SK-N-SH (cell line): ENCODE measurements at regions not wholly inside any gene's neighbourhood (a gene's known extent, or its start where the extent isn't known, plus 50 kb on each side); places are given as distances from the start of the nearest gene placed in this dataset.

Experiments used
- CTCF ChIA-PET: fragments of 300-600, 350-600 bp; formaldehyde crosslinking; extraction: SDS; loops from one replicate; lab custom pipeline; 2021; lab: Yijun Ruan, JAX
- POLR2A ChIA-PET: fragments of 350-600 bp; sonication (Branson Sonifier 250); formaldehyde crosslinking; extraction: SDS; loops from one replicate; lab custom pipeline; 2020; ENCODE audit warnings: antibody characterized with exemption, inconsistent platforms; lab: Yijun Ruan, JAX
- DNase-seq: peaks from one replicate; pipeline ENCODE4 v3.0.0; 2012
- H2AFZ ChIP-seq: fragments of 200-600 bp; sonication (generic); 2 replicates; pipeline ENCODE4 v1.8.1; 2016; ENCODE audit warnings: antibody characterized with exemption, mild to moderate bottlenecking, low read depth
- H3F3A ChIP-seq: fragments of 200-600 bp; sonication (generic); replicated peaks from 2 replicates; pipeline ENCODE3; 2016; ENCODE audit warnings: antibody characterized with exemption, mild to moderate bottlenecking; ENCODE audit not compliant: insufficient read depth
- H3K27ac ChIP-seq, 2 experiments: fragments of 200-500 bp in 1 of 2; fragments of 200-600 bp in 1 of 2; sonication (Bioruptor generic) in 1 of 2; sonication (generic), shearing (Covaris generic) in 1 of 2; 2 replicates each; pipeline versions ENCODE4 v1.5.1 to v1.6.1; 2014 to 2016; ENCODE audit warnings: low read depth in 2 of 2, inconsistent platforms in 1 of 2, low read length in 1 of 2, mild to moderate bottlenecking in 1 of 2, mixed read lengths in 1 of 2
- H3K27me3 ChIP-seq: fragments of 200-600 bp; sonication (generic), shearing (Covaris generic); 2 replicates; pipeline ENCODE4 v1.6.1; 2016; ENCODE audit warnings: mixed run types; ENCODE audit not compliant: insufficient read depth
- H3K36me3 ChIP-seq, 2 experiments: fragments of 200-500 bp in 1 of 2; fragments of 200-600 bp in 1 of 2; sonication (Bioruptor generic) in 1 of 2; sonication (generic) in 1 of 2; replicated peaks in 1 of 2; 2 replicates each; pipeline versions ENCODE3 to v1.5.1; 2014 to 2016; ENCODE audit warnings: low read length in 1 of 2, mild to moderate bottlenecking in 1 of 2; ENCODE audit not compliant: insufficient read depth in 2 of 2, control insufficient read depth in 1 of 2
- H3K4me1 ChIP-seq, 2 experiments: fragments of 200-500 bp in 1 of 2; fragments of 200-600 bp in 1 of 2; sonication (Bioruptor generic) in 1 of 2; sonication (generic), shearing (Covaris generic) in 1 of 2; 2 replicates each; pipeline versions ENCODE4 v1.5.1 to v1.6.1; 2014 to 2016; ENCODE audit warnings: low read depth in 1 of 2, low read length in 1 of 2, mixed run types in 1 of 2; ENCODE audit not compliant: insufficient read depth in 2 of 2, control insufficient read depth in 1 of 2
- H3K4me2 ChIP-seq: fragments of 200-600 bp; sonication (generic), shearing (Covaris generic); 2 replicates; pipeline ENCODE4 v1.6.1; 2017; ENCODE audit warnings: mixed run types
- H3K4me3 ChIP-seq, 2 experiments: fragments of 200-500 bp in 1 of 2; fragments of 200-600 bp in 1 of 2; sonication (Bioruptor generic) in 1 of 2; sonication (generic), shearing (Covaris generic) in 1 of 2; 2 replicates each; pipeline versions ENCODE4 v1.5.1 to v1.8.1; 2014 to 2016; ENCODE audit warnings: low read depth in 2 of 2, inconsistent platforms in 1 of 2, low read length in 1 of 2, mild to moderate bottlenecking in 1 of 2, mixed read lengths in 1 of 2, moderate library complexity in 1 of 2
- H3K79me2 ChIP-seq: fragments of 200-600 bp; sonication (generic); 2 replicates; pipeline ENCODE4 v1.8.1; 2017; ENCODE audit warnings: mild to moderate bottlenecking; ENCODE audit not compliant: insufficient read depth
- H3K9ac ChIP-seq: fragments of 200-600 bp; sonication (generic); 2 replicates; pipeline ENCODE4 v1.6.1; 2017; ENCODE audit warnings: mixed run types
- H3K9me2 ChIP-seq: fragments of 200-600 bp; sonication (generic); 2 replicates; pipeline ENCODE4 v1.6.1; 2017; ENCODE audit warnings: mixed run types
- H3K9me3 ChIP-seq: fragments of 200-600 bp; sonication (generic); 2 replicates; pipeline ENCODE4 v1.6.1; 2017; ENCODE audit warnings: mixed run types, mild to moderate bottlenecking, moderate library complexity
- H4K20me1 ChIP-seq: fragments of 200-600 bp; sonication (generic); 2 replicates; pipeline ENCODE4 v1.6.1; 2017; ENCODE audit warnings: mild to moderate bottlenecking, mixed run types; ENCODE audit not compliant: insufficient read depth
- CHD2 ChIP-seq: fragments of 150-350 bp; IDR thresholded peaks from 2 replicates; pipeline ENCODE4 v1.6.1; 2018; ENCODE audit warnings: low read length; ENCODE audit not compliant: partially characterized antibody
- CTCF ChIP-seq: fragments of 200-600 bp; sonication (generic); IDR thresholded peaks from 2 replicates; pipeline ENCODE4 v1.6.1; 2017; ENCODE audit warnings: antibody characterized with exemption, mild to moderate bottlenecking, moderate library complexity
- ELF1 ChIP-seq: IDR thresholded peaks from 2 replicates; pipeline ENCODE4 v1.4.0; 2012
- EP300 ChIP-seq, 2 experiments: IDR thresholded peaks; 2 replicates each; pipeline versions ENCODE4 v1.4.0 to v1.6.1; 2012; ENCODE audit warnings: borderline replicate concordance in 1 of 2, low read depth in 1 of 2, low read length in 1 of 2
- FOSL2 ChIP-seq: IDR thresholded peaks from 2 replicates; pipeline ENCODE4 v1.4.0; 2012; ENCODE audit warnings: low read depth, mild to moderate bottlenecking, moderate library complexity, borderline replicate concordance
- FOXM1 ChIP-seq: IDR thresholded peaks from 2 replicates; pipeline ENCODE4 v1.4.0; 2012; ENCODE audit warnings: low read depth, mild to moderate bottlenecking
- JUND ChIP-seq: IDR thresholded peaks from 2 replicates; pipeline ENCODE4 v1.4.0; 2012
- NRF1 ChIP-seq: IDR thresholded peaks from 2 replicates; pipeline ENCODE4 v1.6.1; 2012; ENCODE audit warnings: low read depth, mild to moderate bottlenecking, low read length
- PBX3 ChIP-seq: IDR thresholded peaks from 2 replicates; pipeline ENCODE4; 2012
- RAD21 ChIP-seq: IDR thresholded peaks from 2 replicates; pipeline ENCODE4 v1.6.1; 2012; ENCODE audit warnings: mild to moderate bottlenecking, low read length
- RCOR1 ChIP-seq: fragments of 150-350 bp; IDR thresholded peaks from 2 replicates; pipeline ENCODE4 v1.6.1; 2017; ENCODE audit warnings: antibody characterized with exemption, low read length
- REST ChIP-seq: IDR thresholded peaks from 2 replicates; pipeline ENCODE4 v1.6.1; 2012; ENCODE audit warnings: mild to moderate bottlenecking, low read depth, low read length, moderate library complexity
- RFX5 ChIP-seq: IDR thresholded peaks from 2 replicates; pipeline ENCODE4 v1.6.1; 2012; ENCODE audit warnings: mild to moderate bottlenecking, improper control_type of control experiment, low read length
- RXRA ChIP-seq: IDR thresholded peaks from 2 replicates; pipeline ENCODE4 v1.4.0; 2012; ENCODE audit warnings: low read depth, mild to moderate bottlenecking, borderline replicate concordance
- SIN3A ChIP-seq: IDR thresholded peaks from 2 replicates; pipeline ENCODE4 v1.6.1; 2012; ENCODE audit warnings: low read depth, mild to moderate bottlenecking, low read length, moderate library complexity, borderline replicate concordance
- SMC3 ChIP-seq: IDR thresholded peaks from 2 replicates; pipeline ENCODE4 v1.6.1; 2012; ENCODE audit warnings: low read depth, low read length, improper control_type of control experiment
- TEAD4 ChIP-seq: IDR thresholded peaks from 2 replicates; pipeline ENCODE4 v1.4.0; 2012; ENCODE audit warnings: mild to moderate bottlenecking, borderline replicate concordance; ENCODE audit not compliant: insufficient read depth
- USF1 ChIP-seq: IDR thresholded peaks from 2 replicates; pipeline ENCODE4 v1.4.0; 2012; ENCODE audit warnings: low read depth, borderline replicate concordance
- USF2 ChIP-seq: fragments of 150-350 bp; IDR thresholded peaks from 2 replicates; pipeline ENCODE4 v1.6.1; 2017; ENCODE audit warnings: antibody characterized with exemption, low read length, low read depth, borderline replicate concordance
- WGBS: methylation state at CpG from one replicate; pipeline ENCODE4 v1.1.6; 2017; ENCODE audit warnings: low lambda C conversion rate; 5-methylcytosine and 5-hydroxymethylcytosine counted together

- H4K20me1 ChIP-seq: no peaks in the 10 kb centered on the region
- no peaks in the 10 kb centered on the region for H3F3A ChIP-seq
- no peak overlapping the region for H3K9ac ChIP-seq
- POLR2A ChIA-PET: no interaction called here
- no peaks in the 10 kb centered on the region for H3K36me3 ChIP-seq
- WGBS: 26% methylated on average over 2 of the region's 2 CpGs
- TF ChIP-seq FOXM1 (no peak), RAD21 (no peak), PBX3 (no peak), USF2 (no peak), RFX5 (no peak), SMC3 (no peak), NRF1 (no peak), SIN3A (no peak), ELF1 (no peak), JUND (no peak), USF1 (no peak)
- no peak overlapping the region for H3K4me3 ChIP-seq
- H3K9me2 ChIP-seq: no peaks in the 10 kb centered on the region
- H3K9me3 ChIP-seq: no peaks in the 10 kb centered on the region
- H3K4me1 ChIP-seq: peaks cover 0 to 2% of the 10 kb centered on the region in 2 experiments; a peak in 1 of 4 replicates
- no peak for DNase-seq
- H3K27me3 ChIP-seq: no peaks in the 10 kb centered on the region; the same call in 1 of the 2 replicates
- H2AFZ ChIP-seq: no peak overlapping the region
- no peaks in the 10 kb centered on the region for H3K79me2 ChIP-seq
- CTCF ChIA-PET: no interaction called here
- no peak overlapping the region for H3K4me2 ChIP-seq
- no peak overlapping the region for H3K27ac ChIP-seq
Measured at GRCh38 chr6:40860443-40860842, 178.6 kb downstream of the UNC5CL start.

- H3K27ac ChIP-seq: no peak overlapping the region
- no peaks in the 10 kb centered on the region for H4K20me1 ChIP-seq
- H3K27me3 ChIP-seq: no peaks in the 10 kb centered on the region
- H3K79me2 ChIP-seq: no peaks in the 10 kb centered on the region
- H3F3A ChIP-seq: no peaks in the 10 kb centered on the region
- peaks cover 0 to 12% of the 10 kb centered on the region in 2 experiments; a peak in 1 of 4 replicates for H3K4me1 ChIP-seq
- H3K36me3 ChIP-seq: no peaks in the 10 kb centered on the region
- no peak overlapping the region for H3K4me3 ChIP-seq
- H3K9ac ChIP-seq: no peak overlapping the region
- no peak overlapping the region for H3K4me2 ChIP-seq
- CTCF ChIA-PET: interaction anchor here (2.9 kb wide), 1 partner anchor 11 kb away, joined by 10 read pairs; no protein-coding TSS in a partner anchor
- WGBS: 48% methylated on average over 2 of the region's 2 CpGs
- no peak for DNase-seq
- H3K9me3 ChIP-seq: no peaks in the 10 kb centered on the region
- POLR2A ChIA-PET: no interaction called here
- H2AFZ ChIP-seq: no peak overlapping the region
- no peaks in the 10 kb centered on the region for H3K9me2 ChIP-seq
- TF ChIP-seq REST: no peak
- TF ChIP-seq USF1: no peak
- TF ChIP-seq TEAD4: no peak
- no peak for TF ChIP-seq EP300 (IDR thresholded peaks at IDR 0.05; ENCODE audit: borderline replicate concordance in 1 of 2, low read depth in 1 of 2, low read length in 1 of 2)
- no peak for TF ChIP-seq CTCF
- TF ChIP-seq RCOR1: no peak
- no peak for TF ChIP-seq FOSL2
- TF ChIP-seq CHD2: no peak
- no peak for TF ChIP-seq RXRA
Measured at GRCh38 chr6:40856271-40856670, 182.8 kb downstream of the UNC5CL start.
